AG04450 (cell line): ENCODE measurements at regions not wholly inside any gene's neighbourhood (a gene's known extent, or its start where the extent isn't known, plus 50 kb on each side); places are given as distances from the start of the nearest gene placed in this dataset.

Source experiments
- CTCF ChIA-PET: fragments of 300-600, 350-600 bp; formaldehyde crosslinking; extraction: SDS; loops from one replicate; lab custom pipeline; 2022; ENCODE audit warnings: antibody characterized with exemption, inconsistent platforms; lab: Charles Lee
- POLR2A ChIA-PET: fragments of 350-600 bp; formaldehyde crosslinking; extraction: SDS; loops from one replicate; lab custom pipeline; 2021; ENCODE audit warnings: antibody characterized with exemption, inconsistent platforms; lab: Yijun Ruan, JAX
- DNase-seq: peaks from one replicate; pipeline ENCODE4 v3.0.0-alpha.2; 2011; ENCODE audit warnings: low read depth, low spot score
- H3K27ac ChIP-seq: one replicate; pipeline ENCODE4 v1.5.1; 2012; ENCODE audit warnings: low read depth, low read length, control low read depth
- H3K27me3 ChIP-seq: one replicate; pipeline ENCODE4 v1.6.0; 2012; ENCODE audit warnings: low read length; ENCODE audit not compliant: control insufficient read depth, insufficient read depth
- H3K4me3 ChIP-seq: 2 replicates; pipeline ENCODE4 v1.5.1; 2011; ENCODE audit warnings: mild to moderate bottlenecking, low read depth, low read length, control low read depth
- H3K9me3 ChIP-seq: 2 replicates; pipeline ENCODE4 v1.5.1; 2012; ENCODE audit warnings: low read length; ENCODE audit not compliant: control insufficient read depth, insufficient read depth
- TF ChIP-seq, protein P1 (sequence below): IDR thresholded peaks from 2 replicates; pipeline ENCODE4 v1.5.1; 2011; ENCODE audit warnings: low read depth, low read length, control low read depth, inconsistent platforms

GRCh38 chr7:40947566-40947965, 755.3 kb downstream of the INHBA start:
- Histone ChIP-seq H3K27ac (no peak overlapping the region), H3K27me3 (no peaks in the 10 kb centered on the region), H3K9me3 (peaks cover 12% of the 10 kb centered on the region; the same call in 1 of the 2 replicates), H3K4me3 (no peak overlapping the region)
- CTCF ChIA-PET, result no interaction called here
- no peak for DNase-seq
- POLR2A ChIA-PET, result no interaction called here
- TF ChIP-seq, protein P1, sequence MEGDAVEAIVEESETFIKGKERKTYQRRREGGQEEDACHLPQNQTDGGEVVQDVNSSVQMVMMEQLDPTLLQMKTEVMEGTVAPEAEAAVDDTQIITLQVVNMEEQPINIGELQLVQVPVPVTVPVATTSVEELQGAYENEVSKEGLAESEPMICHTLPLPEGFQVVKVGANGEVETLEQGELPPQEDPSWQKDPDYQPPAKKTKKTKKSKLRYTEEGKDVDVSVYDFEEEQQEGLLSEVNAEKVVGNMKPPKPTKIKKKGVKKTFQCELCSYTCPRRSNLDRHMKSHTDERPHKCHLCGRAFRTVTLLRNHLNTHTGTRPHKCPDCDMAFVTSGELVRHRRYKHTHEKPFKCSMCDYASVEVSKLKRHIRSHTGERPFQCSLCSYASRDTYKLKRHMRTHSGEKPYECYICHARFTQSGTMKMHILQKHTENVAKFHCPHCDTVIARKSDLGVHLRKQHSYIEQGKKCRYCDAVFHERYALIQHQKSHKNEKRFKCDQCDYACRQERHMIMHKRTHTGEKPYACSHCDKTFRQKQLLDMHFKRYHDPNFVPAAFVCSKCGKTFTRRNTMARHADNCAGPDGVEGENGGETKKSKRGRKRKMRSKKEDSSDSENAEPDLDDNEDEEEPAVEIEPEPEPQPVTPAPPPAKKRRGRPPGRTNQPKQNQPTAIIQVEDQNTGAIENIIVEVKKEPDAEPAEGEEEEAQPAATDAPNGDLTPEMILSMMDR, result no peak

DNA sequence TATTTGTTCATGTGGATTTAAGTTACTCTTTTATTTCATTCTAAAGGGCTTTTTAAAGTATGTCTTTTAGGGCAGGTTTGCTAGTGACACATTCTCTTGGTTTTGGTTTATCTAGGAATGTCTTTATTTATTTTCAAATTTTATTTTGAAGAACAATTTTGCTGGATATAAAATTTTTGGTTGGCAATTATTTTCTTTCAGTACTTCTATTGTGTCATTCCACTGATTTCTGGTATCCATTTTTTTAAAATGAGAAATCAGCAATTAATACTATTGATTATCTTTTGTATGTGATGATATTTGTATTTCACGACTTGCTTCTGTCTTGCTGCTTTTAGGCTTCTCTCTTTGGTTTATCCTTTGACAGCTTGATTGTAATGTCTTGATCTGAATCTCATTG, 756.3 kb downstream of the INHBA start:
- peaks cover 12% of the 10 kb centered on the region; the same call in 1 of the 2 replicates for H3K9me3 ChIP-seq
- no peak overlapping the region for H3K4me3 ChIP-seq
- H3K27me3 ChIP-seq, result no peaks in the 10 kb centered on the region
- TF ChIP-seq, protein P1, result no peak
- DNase-seq, result no peak
- H3K27ac ChIP-seq, result no peak overlapping the region
- ChIA-PET CTCF (no interaction called here), POLR2A (no interaction called here)

DNA sequence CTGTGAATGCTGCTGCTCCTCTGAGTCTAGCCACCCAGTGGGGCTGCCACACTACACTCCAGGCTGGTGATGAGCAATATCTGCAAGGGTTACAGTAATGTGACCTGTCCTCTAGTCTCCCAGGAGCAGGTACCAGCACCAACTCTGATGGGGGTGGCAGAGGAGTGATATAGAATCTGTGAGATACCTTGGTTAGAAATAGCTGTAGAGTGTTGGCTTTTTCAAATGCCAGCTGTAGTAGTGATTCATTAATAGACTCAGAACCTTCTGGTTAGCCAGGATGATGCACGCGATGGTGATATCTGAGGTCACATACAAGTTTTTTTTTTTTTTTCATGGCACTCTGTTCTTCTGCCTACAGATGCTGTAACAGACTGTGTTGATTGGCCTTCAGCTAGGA, 757.1 kb downstream of the INHBA start:
- TF ChIP-seq, protein P1, result no peak
- no peak overlapping the region for H3K4me3 ChIP-seq
- no peak overlapping the region for H3K27ac ChIP-seq
- ChIA-PET CTCF (no interaction called here), POLR2A (no interaction called here)
- peaks cover 12% of the 10 kb centered on the region; the same call in 1 of the 2 replicates for H3K9me3 ChIP-seq
- no peak for DNase-seq
- no peaks in the 10 kb centered on the region for H3K27me3 ChIP-seq

DNA sequence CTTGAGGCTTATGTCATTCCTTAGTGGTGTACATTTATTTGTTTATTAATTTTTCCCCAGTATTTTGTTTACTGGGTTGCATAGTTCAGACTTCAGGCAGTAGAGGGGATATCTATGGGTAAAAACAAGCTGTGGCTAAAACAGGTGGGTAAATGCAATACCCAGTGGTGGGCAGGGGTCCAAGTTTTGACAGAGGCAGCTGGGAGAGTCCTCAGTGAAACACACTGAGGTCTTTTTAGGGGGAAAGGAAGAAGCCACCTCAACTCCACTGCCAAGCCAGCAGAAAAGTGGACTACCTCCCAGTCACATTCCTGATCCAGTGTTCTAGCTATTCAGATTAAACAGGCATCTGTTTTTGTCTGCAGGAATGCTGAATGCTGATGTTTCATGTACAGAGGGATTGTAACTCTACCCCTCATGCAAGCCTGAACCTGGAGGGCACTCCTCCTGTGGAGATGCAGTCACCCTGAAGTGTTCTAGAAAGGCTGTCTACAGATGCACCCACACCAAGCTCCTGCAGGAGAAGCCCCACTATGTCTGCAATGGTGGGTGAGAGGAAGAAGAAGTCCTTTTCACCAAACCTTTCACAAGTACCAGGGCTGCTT, 757.8 kb downstream of the INHBA start:
- CTCF ChIA-PET, result no interaction called here
- Histone ChIP-seq H3K27ac (no peak overlapping the region), H3K4me3 (no peak overlapping the region), H3K9me3 (peaks cover 12% of the 10 kb centered on the region; the same call in 1 of the 2 replicates), H3K27me3 (no peaks in the 10 kb centered on the region)
- TF ChIP-seq, protein P1, result no peak
- POLR2A ChIA-PET, result interaction anchor here (0.6 kb wide), 1 partner anchor 62 kb away, joined by 4 read pairs; no protein-coding TSS in a partner anchor
- DNase-seq, result no peak

DNA sequence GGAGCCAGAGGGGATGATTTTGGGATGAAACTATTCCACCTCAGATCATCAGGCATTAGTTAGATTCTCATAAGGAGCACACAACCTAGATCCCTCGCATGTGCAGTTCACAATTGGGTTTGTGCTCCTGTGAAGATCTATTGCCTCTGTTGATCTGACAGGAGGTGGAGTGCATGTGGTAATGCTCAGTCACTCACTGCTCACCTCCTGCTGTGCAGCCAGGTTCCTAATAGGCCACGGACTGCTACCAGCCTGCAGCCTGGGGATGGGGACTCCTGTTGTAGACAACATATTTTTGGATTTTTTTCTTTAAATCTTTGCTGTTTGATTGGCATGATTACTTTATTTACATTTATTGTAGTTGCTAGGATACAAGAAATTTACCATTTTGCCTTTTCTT, 765.0 kb downstream of the INHBA start:
- Histone ChIP-seq H3K27ac (no peak overlapping the region), H3K4me3 (no peak overlapping the region), H3K9me3 (no peaks in the 10 kb centered on the region; the same call in 1 of the 2 replicates), H3K27me3 (no peaks in the 10 kb centered on the region)
- CTCF ChIA-PET, result no interaction called here
- TF ChIP-seq, protein P1, result no peak
- POLR2A ChIA-PET, result no interaction called here
- DNase-seq, result no peak
